Common myeloid progenitor, CD34-positive (primary cell): ENCODE measurements at regions not wholly inside any gene's neighbourhood (a gene's known extent, or its start where the extent isn't known, plus 50 kb on each side); places are given as distances from the start of the nearest gene placed in this dataset.
A peak's percentile ranks its signal among the peaks of the same experiment; 100 is the strongest.

Source experiments
- CTCF ChIA-PET: fragments of 350-600 bp; sonication (Branson Sonifier 250); formaldehyde crosslinking; loops from one replicate; lab custom pipeline; 2021; ENCODE audit warnings: antibody characterized with exemption; lab: Charles Lee
- POLR2A ChIA-PET: fragments of 350-600 bp; sonication (Branson Sonifier 250); formaldehyde crosslinking; loops from one replicate; lab custom pipeline; 2021; ENCODE audit warnings: antibody characterized with exemption; lab: Charles Lee
- DNase-seq, 3 donors: peaks; one replicate each; pipeline versions ENCODE4 v3.0.0 to v3.0.0-alpha.2; 2013
- H3K27ac ChIP-seq, 2 experiments: 1 replicate in 1 of 2; 2 replicates in 1 of 2; pipeline ENCODE4 v1.7.0; 2013; ENCODE audit warnings: inconsistent platforms in 2 of 2, low read length in 2 of 2, mild to moderate bottlenecking in 2 of 2, low read depth in 1 of 2, moderate library complexity in 1 of 2; ENCODE audit not compliant: severe bottlenecking in 2 of 2, insufficient read depth in 1 of 2, poor library complexity in 1 of 2
- H3K27me3 ChIP-seq, 5 experiments: replicated peaks in 2 of 5; 1 replicate in 3 of 5; 2 replicates in 2 of 5; pipeline versions ENCODE4 v1.6.1 to v1.7.0; 2013; ENCODE audit warnings: low read length in 4 of 5, mild to moderate bottlenecking in 2 of 5, moderate library complexity in 2 of 5, inconsistent platforms in 1 of 5; ENCODE audit not compliant: insufficient read depth in 5 of 5, control insufficient read depth in 4 of 5
- H3K36me3 ChIP-seq, 4 experiments: 1 replicate in 2 of 4; 2 replicates in 2 of 4; pipeline versions ENCODE4 v1.6.1 to v1.7.0; 2013; ENCODE audit warnings: low read length in 3 of 4, control low read depth in 1 of 4, mild to moderate bottlenecking in 1 of 4; ENCODE audit not compliant: control insufficient read depth in 4 of 4, insufficient read depth in 4 of 4
- H3K4me1 ChIP-seq, 4 experiments: 1 replicate in 3 of 4; 2 replicates in 1 of 4; pipeline versions ENCODE4 v1.6.1 to v1.7.1; 2013; ENCODE audit warnings: low read length in 3 of 4, mild to moderate bottlenecking in 3 of 4, control low read depth in 1 of 4, inconsistent platforms in 1 of 4, moderate library complexity in 1 of 4; ENCODE audit not compliant: control insufficient read depth in 4 of 4, insufficient read depth in 4 of 4; ENCODE audit errors: control extremely low read depth in 1 of 4
- H3K4me3 ChIP-seq, 7 experiments: 1 replicate in 4 of 7; 2 replicates in 3 of 7; pipeline versions ENCODE4 v1.5.1 to v1.7.0; 2013; ENCODE audit warnings: mild to moderate bottlenecking in 7 of 7, low read length in 6 of 7, moderate library complexity in 6 of 7, inconsistent platforms in 2 of 7, low read depth in 2 of 7, control low read depth in 1 of 7; ENCODE audit not compliant: insufficient read depth in 4 of 7, control insufficient read depth in 1 of 7; ENCODE audit errors: extremely low read depth in 1 of 7
- H3K9me3 ChIP-seq, 5 experiments: 1 replicate in 4 of 5; 2 replicates in 1 of 5; pipeline versions ENCODE4 v1.6.1 to v1.7.1; 2013; ENCODE audit warnings: low read length in 4 of 5, mild to moderate bottlenecking in 2 of 5, inconsistent platforms in 1 of 5, low read depth in 1 of 5, moderate library complexity in 1 of 5; ENCODE audit not compliant: control insufficient read depth in 4 of 5, insufficient read depth in 2 of 5; ENCODE audit errors: control extremely low read depth in 1 of 5
- WGBS: methylation state at CpG from one replicate; pipeline ENCODE4 v1.1.5; 2013; ENCODE audit not compliant: insufficient coverage; 5-methylcytosine and 5-hydroxymethylcytosine counted together

DNA sequence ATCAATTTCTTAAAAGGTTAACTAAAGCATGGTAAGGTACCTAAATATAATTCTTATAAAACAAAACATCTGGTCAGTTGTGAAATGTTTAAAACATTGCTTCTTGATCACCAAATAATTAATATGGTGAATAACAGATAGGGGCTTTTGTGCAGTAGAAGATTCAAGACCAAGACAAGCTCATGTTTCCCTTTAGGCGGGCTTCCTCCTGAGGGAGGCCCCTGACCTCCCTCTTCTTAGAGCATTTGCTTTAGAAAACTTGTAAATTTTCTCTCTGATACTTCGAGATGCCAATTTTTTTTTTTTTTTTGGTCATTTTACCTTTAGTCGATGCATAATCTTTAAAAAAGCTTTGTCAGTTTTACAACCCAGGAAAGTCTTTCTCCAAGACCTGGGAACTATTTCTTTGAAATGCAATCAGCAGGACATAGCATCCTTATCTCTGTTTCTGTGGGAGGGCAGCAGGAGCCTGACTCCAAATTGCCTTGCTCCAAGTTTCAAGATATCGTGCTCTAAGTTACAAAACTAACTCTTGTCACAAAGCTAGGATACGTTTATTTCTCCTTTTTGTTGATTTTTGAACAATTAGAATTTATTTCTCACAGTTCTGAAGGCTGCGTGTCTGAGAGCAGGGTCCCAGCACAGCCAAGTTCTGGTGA lies 66.6 kb upstream of the BICD1 start:
- Histone ChIP-seq H3K27ac (no peak overlapping the region), H3K36me3 (no peaks in the 10 kb centered on the region), H3K27me3 (no peaks in the 10 kb centered on the region), H3K9me3 (peaks cover 5 to 19% (median 7%) of the 10 kb centered on the region in 5 experiments), H3K4me1 (no peaks in the 10 kb centered on the region), H3K4me3 (no peak overlapping the region)
- CTCF ChIA-PET: interaction anchor here (0.6 to 1.3 kb wide), 2 partner anchors 10 to 13 kb away, joined by 3 to 4 read pairs; no protein-coding TSS in a partner anchor
- DNase-seq: no peak
- POLR2A ChIA-PET: no interaction called here
- WGBS: 91% methylated on average over 5 of the region's 6 CpGs

DNA sequence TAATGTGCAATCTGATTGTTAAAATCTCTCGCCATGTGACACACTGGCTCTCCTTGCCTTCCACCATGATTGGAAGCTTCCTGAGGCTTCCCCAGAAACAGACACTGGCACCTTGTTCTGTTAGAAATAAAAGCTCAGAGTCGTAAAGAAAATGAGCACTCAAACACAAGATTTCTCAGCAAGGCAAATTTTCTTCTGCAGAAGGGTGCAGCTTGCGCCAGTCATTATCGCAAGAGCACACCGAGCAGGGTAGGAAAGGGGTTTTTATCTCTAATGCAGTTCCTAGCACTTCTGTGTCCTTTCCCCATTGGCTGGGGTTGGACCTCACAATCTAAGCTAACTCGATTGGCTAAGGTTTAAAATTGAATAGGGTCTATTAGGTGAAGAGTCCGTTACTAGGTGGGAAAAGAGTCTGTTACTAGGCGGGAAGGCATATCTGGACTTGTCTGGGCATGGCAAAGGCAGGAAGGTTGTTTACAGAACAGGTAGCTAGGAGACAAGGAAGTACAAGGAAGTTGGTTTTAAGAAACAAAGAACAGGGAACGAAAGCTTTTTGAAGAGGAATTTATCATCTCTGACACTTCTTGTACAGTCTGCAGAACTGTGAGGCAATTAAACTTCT lies 62.6 kb upstream of the BICD1 start:
- Histone ChIP-seq H3K27me3 (no peaks in the 10 kb centered on the region), H3K36me3 (no peaks in the 10 kb centered on the region), H3K4me1 (no peaks in the 10 kb centered on the region), H3K27ac (no peak overlapping the region), H3K9me3 (peaks cover 5 to 23% (median 9%) of the 10 kb centered on the region in 5 experiments), H3K4me3 (peak overlapping the region in 1 of 7 experiments; percentile 36)
- WGBS: 90% methylated on average over 8 of the region's 9 CpGs
- POLR2A ChIA-PET: no interaction called here
- no peak for DNase-seq
- CTCF ChIA-PET: interaction anchor here (1.0 kb wide), 1 partner anchor 268 kb away, joined by 3 read pairs; no protein-coding TSS in a partner anchor

- Histone ChIP-seq H3K27ac (peak overlapping the region in 1 of 2 experiments; percentile 70), H3K27me3 (no peaks in the 10 kb centered on the region), H3K4me3 (no peak overlapping the region), H3K4me1 (peaks cover 0 to 10% (median 5%) of the 10 kb centered on the region in 4 experiments), H3K36me3 (no peaks in the 10 kb centered on the region), H3K9me3 (peaks cover 5 to 18% (median 9%) of the 10 kb centered on the region in 5 experiments)
- 100% methylated on average over 3 of the region's 8 CpGs for WGBS
- peak; percentile 41 to 83 (median 66) for DNase-seq
- ChIA-PET POLR2A (no interaction called here), CTCF (interaction anchor here (0.7 kb wide), 1 partner anchor 649 kb away, joined by 3 read pairs; no protein-coding TSS in a partner anchor)
Measured at GRCh38 chr12:32047357-32048212, 59.1 kb upstream of the BICD1 start.

GRCh38 chr12:32048791-32049190 lies 57.9 kb upstream of the BICD1 start:
- CTCF ChIA-PET: interaction anchor here (1.3 kb wide), 1 partner anchor 58 kb away, joined by 3 read pairs; the partner anchor contains the start of gene BICD1

DNA sequence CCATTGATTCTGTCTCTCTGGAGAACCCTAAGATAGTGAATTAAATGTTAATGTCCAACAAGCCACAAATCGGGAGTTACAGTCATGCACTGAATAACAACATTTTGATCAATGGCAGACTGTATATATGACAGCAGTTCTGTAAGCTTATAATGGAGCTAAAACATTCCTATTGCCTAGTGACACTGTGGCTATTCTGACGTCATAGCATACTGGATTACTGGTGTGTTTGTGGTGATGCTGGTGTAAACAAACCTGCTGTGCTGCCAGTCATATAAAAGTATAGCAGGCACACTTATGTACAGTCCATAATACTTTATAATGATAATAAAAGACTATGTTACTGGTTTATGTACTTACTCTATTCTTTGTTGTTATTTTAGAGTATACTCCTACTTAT lies 56.7 kb upstream of the BICD1 start:
- no peak for DNase-seq
- CTCF ChIA-PET: interaction anchor here (1.3 kb wide), 1 partner anchor 10 kb away, joined by 4 read pairs; no protein-coding TSS in a partner anchor

More at GRCh38 chr12:32048791-32049190, 57.9 kb upstream of the BICD1 start:
- H3K27ac ChIP-seq: no peak overlapping the region
- H3K4me3 ChIP-seq: no peak overlapping the region
- H3K9me3 ChIP-seq: peaks cover 4 to 15% (median 7%) of the 10 kb centered on the region in 5 experiments
- no peak for DNase-seq
- WGBS: 96% methylated on average over 4 of the region's 5 CpGs
- no peaks in the 10 kb centered on the region for H3K36me3 ChIP-seq
- POLR2A ChIA-PET: no interaction called here
- H3K4me1 ChIP-seq: peaks cover 0 to 10% (median 5%) of the 10 kb centered on the region in 4 experiments
- H3K27me3 ChIP-seq: no peaks in the 10 kb centered on the region

GRCh38 chr12:32051511-32052211 lies 55.0 kb upstream of the BICD1 start:
- Histone ChIP-seq H3K4me3 (no peak overlapping the region), H3K36me3 (no peaks in the 10 kb centered on the region), H3K4me1 (peaks cover 0 to 10% (median 5%) of the 10 kb centered on the region in 4 experiments), H3K9me3 (peaks cover 0 to 18% (median 8%) of the 10 kb centered on the region in 5 experiments), H3K27me3 (no peaks in the 10 kb centered on the region), H3K27ac (no peak overlapping the region)
- POLR2A ChIA-PET: no interaction called here
- CTCF ChIA-PET: interaction anchor here (1.2 to 1.4 kb wide), 2 partner anchors 8 to 10 kb away, joined by 3 to 4 read pairs; no protein-coding TSS in a partner anchor
- peak; percentile 46 to 93 (median 87) for DNase-seq
- whole genome bisulfite sequencing: 46% methylated on average over 4 of the region's 4 CpGs

More for the DNA sequence above, 56.7 kb upstream of the BICD1 start:
- WGBS: 100% methylated on average over 1 of the region's 2 CpGs
- peaks cover 0 to 10% (median 5%) of the 10 kb centered on the region in 4 experiments for H3K4me1 ChIP-seq
- no peaks in the 10 kb centered on the region for H3K27me3 ChIP-seq
- POLR2A ChIA-PET: no interaction called here
- no peaks in the 10 kb centered on the region for H3K36me3 ChIP-seq
- no peak overlapping the region for H3K27ac ChIP-seq
- peaks cover 1 to 18% (median 8%) of the 10 kb centered on the region in 5 experiments for H3K9me3 ChIP-seq
- H3K4me3 ChIP-seq: no peak overlapping the region
